Lung (tissue), 11 donors: ENCODE measurements at regions not wholly inside any gene's neighbourhood (a gene's known extent, or its start where the extent isn't known, plus 50 kb on each side); places are given as distances from the start of the nearest gene placed in this dataset.
A peak's percentile ranks its signal among the peaks of the same experiment; 100 is the strongest.

Experiments used
- ATAC-seq: fragments of 200-7000 bp; cut with Tn5 transposase; one replicate; pipeline ENCODE4 v1.9.1; 2020; ENCODE audit warnings: moderate number of reproducible peaks; ENCODE audit not compliant: insufficient read depth, low FRiP score
- DNase-seq, 3 donors: peaks; one replicate each; pipeline ENCODE4 v3.0.0-alpha.2; 2013 to 2017
- H3K27ac ChIP-seq, 2 donors: one replicate each; pipeline ENCODE4 v1.5.1; 2013; ENCODE audit warnings: mild to moderate bottlenecking in 2 of 2, moderate library complexity in 2 of 2, control low read depth in 1 of 2, inconsistent platforms in 1 of 2, low read depth in 1 of 2, low read length in 1 of 2
- H3K27me3 ChIP-seq, 3 donors: one replicate each; pipeline ENCODE4 v1.5.1; 2013; ENCODE audit warnings: low read length in 2 of 3; ENCODE audit not compliant: control insufficient read depth in 3 of 3, insufficient read depth in 3 of 3
- H3K36me3 ChIP-seq, 4 donors: one replicate each; pipeline ENCODE4 v1.5.1; 2013; ENCODE audit warnings: low read length in 4 of 4, mild to moderate bottlenecking in 1 of 4, moderate library complexity in 1 of 4; ENCODE audit not compliant: control insufficient read depth in 4 of 4, insufficient read depth in 4 of 4
- H3K4me1 ChIP-seq, 5 donors: one replicate each; pipeline ENCODE4 v1.5.1; 2013; ENCODE audit warnings: low read length in 5 of 5, mild to moderate bottlenecking in 2 of 5, moderate library complexity in 1 of 5; ENCODE audit not compliant: control insufficient read depth in 5 of 5, insufficient read depth in 5 of 5
- H3K4me3 ChIP-seq: one replicate; pipeline ENCODE4 v1.5.1; 2013; ENCODE audit warnings: mild to moderate bottlenecking, control low read depth, moderate library complexity
- H3K9ac ChIP-seq, 2 donors: one replicate each; pipeline ENCODE4 v1.5.1; 2013; ENCODE audit warnings: low read length in 2 of 2, control low read depth in 1 of 2; ENCODE audit not compliant: insufficient read depth in 1 of 2
- H3K9me3 ChIP-seq, 4 donors: one replicate each; pipeline ENCODE4 v1.5.1; 2013; ENCODE audit warnings: low read length in 3 of 4, mild to moderate bottlenecking in 1 of 4, moderate library complexity in 1 of 4; ENCODE audit not compliant: control insufficient read depth in 4 of 4, insufficient read depth in 3 of 4
- WGBS, 2 donors: extraction: QIAGEN DNeasy Blood & Tissue Kit; methylation state at CpG; one replicate each; pipeline ENCODE4 v1.1.7; 2013; 5-methylcytosine and 5-hydroxymethylcytosine counted together
- TF ChIP-seq, protein P1 (sequence below): IDR thresholded peaks from 2 replicates; pipeline ENCODE4 v1.5.1; 2012; ENCODE audit warnings: mild to moderate bottlenecking; ENCODE audit errors: control extremely low read depth, extremely low read depth
- donor health status: control.
- donor health status: control.
- donor health status: Bipolar disorder and iron deficiency.
- donor health status: healthy.
- donor health status: DM: yes; HTN: yes; CAD: no.

DNA sequence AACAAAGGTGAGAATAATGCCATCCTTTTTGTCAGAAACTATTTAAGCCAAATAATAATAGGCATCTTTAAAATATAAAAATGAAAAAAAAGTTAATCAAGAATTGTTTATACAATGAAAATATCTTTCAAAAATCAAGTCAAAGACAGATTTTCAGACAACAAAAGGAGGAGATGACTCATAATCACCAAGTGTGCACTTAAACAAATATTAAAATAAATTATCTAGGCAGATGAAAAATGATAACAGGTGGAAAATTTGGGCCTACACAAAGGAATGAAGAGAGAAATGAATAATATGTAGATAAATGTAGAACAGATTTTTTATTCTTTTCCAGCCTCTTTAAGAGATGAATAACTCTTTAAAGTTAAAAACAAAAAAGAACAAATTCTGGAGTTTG lies 250.0 kb upstream of the PLEKHG7 start:
- TF ChIP-seq, protein P1, sequence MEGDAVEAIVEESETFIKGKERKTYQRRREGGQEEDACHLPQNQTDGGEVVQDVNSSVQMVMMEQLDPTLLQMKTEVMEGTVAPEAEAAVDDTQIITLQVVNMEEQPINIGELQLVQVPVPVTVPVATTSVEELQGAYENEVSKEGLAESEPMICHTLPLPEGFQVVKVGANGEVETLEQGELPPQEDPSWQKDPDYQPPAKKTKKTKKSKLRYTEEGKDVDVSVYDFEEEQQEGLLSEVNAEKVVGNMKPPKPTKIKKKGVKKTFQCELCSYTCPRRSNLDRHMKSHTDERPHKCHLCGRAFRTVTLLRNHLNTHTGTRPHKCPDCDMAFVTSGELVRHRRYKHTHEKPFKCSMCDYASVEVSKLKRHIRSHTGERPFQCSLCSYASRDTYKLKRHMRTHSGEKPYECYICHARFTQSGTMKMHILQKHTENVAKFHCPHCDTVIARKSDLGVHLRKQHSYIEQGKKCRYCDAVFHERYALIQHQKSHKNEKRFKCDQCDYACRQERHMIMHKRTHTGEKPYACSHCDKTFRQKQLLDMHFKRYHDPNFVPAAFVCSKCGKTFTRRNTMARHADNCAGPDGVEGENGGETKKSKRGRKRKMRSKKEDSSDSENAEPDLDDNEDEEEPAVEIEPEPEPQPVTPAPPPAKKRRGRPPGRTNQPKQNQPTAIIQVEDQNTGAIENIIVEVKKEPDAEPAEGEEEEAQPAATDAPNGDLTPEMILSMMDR, result no peak
- Histone ChIP-seq H3K27me3 (no peaks in the 10 kb centered on the region), H3K27ac (no peak overlapping the region), H3K9me3 (no peaks in the 10 kb centered on the region), H3K4me3 (no peak overlapping the region), H3K36me3 (no peaks in the 10 kb centered on the region), H3K9ac (no peak overlapping the region), H3K4me1 (no peaks in the 10 kb centered on the region)
- no peak for DNase-seq
- ATAC-seq, result no peak

DNA sequence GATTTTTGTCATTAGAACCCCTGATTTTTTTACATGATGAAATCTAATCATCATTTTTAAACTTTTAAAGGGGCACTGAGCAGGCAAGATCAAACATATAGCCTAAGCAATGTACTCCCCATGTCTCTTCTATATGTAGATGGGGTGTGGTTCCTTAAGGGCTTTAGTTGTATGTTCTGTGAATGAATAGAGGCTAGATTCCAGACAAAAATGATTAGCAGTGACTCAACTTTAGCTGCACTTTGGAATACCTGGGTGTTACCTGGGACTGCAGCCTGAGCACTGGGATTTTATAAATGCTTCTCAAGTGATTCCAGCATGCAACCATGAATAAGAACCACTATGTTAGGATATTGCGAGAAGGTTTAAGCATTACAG lies 256.7 kb upstream of the PLEKHG7 start:
- Histone ChIP-seq H3K4me3 (no peak overlapping the region), H3K36me3 (no peaks in the 10 kb centered on the region), H3K9ac (no peak overlapping the region), H3K27me3 (no peaks in the 10 kb centered on the region), H3K27ac (peak overlapping the region in 1 of 2 donors; percentile 21), H3K9me3 (no peaks in the 10 kb centered on the region), H3K4me1 (peaks cover 0 to 6% (median 0%) of the 10 kb centered on the region in 5 donors)
- TF ChIP-seq, protein P1, result no peak
- ATAC-seq (no peak), DNase-seq (no peak)
- WGBS, 2 donors, result 98 to 100% methylated on average over 1 of the region's 1 CpG

DNA sequence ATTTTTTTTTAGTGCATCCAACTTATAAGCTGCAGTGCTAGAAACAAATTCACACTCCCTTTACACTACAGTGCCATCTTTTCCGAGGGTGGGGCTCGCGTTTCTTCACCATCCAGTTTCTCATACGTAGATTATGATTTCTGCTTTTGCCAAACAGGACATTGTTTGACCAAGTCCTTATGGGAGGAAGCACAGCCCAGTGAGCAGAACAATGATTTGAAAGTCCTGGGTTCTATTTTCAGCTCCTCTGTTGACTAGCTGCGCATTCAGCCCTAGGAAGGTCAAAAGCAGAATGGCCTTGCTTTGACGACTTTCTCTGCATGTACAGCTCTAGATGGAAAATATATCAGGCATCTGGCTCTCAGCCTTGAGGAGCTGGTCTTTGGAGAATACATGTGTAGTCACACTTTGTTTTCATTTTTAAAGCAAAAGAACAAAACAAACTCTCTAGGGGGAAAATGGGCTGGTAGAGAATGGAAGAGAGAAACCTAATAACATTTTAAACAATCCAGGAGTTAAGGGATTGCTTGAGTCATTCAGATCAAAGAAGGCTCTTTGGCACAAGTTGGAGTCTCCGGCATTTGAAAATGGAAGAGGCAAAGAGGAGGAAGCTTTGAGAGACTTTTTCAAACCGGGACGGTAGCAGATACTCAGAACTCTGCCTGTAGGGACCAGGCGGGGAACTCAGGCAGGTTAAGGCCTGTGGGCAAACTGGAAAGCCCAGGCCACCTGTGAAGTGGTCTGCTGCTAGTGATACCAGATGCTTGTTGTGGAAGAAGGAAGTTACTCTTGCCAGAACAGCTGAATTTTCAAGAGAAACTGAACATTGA lies 257.3 kb upstream of the PLEKHG7 start:
- H3K27ac ChIP-seq, result peak overlapping the region in 1 of 2 donors; percentile 21
- H3K27me3 ChIP-seq, result no peaks in the 10 kb centered on the region
- H3K4me3 ChIP-seq, result no peak overlapping the region
- peaks cover 0 to 6% (median 0%) of the 10 kb centered on the region in 5 donors for H3K4me1 ChIP-seq
- WGBS, 2 donors, result 54 to 57% methylated on average over 10 of the region's 10 CpGs
- no peaks in the 10 kb centered on the region for H3K9me3 ChIP-seq
- H3K9ac ChIP-seq, result no peak overlapping the region
- no peaks in the 10 kb centered on the region for H3K36me3 ChIP-seq
- TF ChIP-seq, protein P1, result no peak
- ATAC-seq, result no peak
- peak in 1 of 3 donors; percentile 26 for DNase-seq
